AG08396 (cell line): ENCODE measurements at regions not wholly inside any gene's neighbourhood (a gene's known extent, or its start where the extent isn't known, plus 50 kb on each side); places are given as distances from the start of the nearest gene placed in this dataset.
A peak's percentile ranks its signal among the peaks of the same experiment; 100 is the strongest.

Source experiments
- DNase-seq: peaks from one replicate; pipeline ENCODE4 v3.0.0; 2012; ENCODE audit warnings: low spot score, mixed read lengths

DNA sequence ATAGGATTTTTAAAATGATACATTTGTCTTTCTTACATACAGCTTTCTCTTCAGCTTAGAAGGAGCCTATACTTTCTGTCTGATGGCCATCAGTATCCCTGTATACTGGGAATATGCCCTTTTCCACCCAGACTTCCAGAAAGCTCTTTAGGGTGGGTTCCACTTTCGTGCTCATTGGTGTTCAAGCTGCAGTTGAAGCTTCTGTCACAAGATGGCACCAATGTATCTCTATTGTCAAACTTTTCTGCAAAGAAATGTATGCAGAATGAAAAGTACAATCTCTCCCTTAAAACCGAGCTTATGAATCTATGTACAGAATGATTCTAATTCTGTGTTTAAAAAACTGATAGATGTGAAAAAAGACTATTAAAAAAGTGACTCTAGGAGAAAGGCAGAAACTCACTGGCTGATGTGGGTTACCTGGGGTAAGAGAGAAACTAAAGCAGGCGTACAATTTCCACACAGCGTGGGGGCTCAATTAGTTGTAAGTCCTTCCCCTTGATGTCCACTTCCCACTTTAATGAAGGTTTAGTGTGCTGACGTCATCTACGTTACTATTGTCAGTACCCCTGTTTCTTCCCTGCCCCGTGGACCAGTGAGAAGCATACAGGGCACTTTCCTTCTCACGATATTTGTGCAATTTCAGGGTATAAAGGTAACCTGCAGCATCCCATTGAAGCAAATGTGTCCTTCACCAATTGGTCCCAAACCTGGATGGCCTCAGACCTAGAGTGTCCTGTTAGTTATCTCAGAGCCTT, 57.3 kb upstream of the TCEAL2 start:
- peak; percentile 7 for DNase-seq

DNA sequence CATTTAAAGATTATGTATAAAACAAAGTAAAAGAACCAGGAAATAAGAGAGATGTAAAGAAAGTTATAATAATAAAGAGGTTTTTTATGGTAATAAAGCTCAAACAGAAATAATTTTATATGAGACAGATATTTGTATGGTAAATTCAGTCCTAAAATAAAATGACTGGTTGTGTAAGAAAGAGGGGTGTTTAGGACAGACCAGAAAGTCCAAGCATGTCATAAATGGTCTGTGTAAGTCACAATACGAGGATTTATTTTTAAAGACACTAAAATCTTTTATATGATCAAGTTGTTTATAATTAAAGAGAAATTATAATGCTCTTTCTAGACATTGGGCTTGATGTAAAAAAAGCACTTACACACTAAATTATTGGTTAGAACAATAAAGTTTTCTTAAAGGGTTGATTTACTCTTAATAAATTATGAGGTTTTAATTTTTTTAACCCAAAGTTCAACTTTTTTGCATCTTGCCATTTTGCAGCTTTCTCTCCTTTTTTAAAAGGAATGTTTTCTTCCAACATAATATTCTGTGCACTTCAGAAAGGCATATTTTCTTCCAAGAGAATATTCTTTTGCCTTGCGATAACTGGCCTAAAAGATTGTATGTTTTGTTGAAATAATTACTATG, 61.9 kb upstream of the TCEAL2 start:
- no peak for DNase-seq

DNA sequence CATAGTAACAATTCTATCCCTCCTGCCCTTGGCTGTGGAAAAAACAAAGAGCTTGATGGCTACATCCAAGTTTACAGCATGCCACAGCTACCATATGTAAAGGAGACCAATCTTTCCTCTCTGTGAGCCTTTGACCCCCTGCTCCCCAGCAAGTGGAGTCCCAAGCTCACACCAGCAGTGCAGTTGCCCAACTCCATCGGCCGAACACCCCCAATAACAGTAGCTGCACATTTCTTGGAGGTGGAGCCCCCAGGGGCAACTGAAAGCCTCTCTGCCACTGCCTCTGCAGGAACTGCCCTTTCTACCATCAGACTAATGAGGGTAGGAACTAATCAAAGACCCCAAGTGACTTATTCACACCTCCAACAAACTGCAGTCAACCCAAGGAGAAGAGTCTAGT, 81.0 kb upstream of the TCEAL2 start:
- no peak for DNase-seq

DNA sequence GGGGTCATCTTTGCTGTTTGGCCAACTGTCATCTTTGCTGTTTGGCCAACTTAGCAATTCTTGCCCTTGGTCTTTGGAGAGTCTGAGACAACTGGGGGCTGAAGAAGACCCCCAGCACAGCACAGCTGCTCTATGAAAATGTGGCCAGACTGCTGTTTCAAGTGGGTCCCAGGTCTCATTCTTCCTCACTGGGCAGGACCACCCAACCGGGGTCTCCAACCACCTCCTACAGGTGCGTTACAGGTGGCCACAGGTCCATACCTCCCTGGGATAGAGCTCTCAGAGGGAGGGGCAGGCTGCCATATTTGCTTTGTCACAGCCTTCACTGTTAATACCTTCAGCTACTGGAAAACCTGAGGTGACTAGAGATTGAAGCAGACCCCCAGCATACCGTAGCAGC, 82.1 kb upstream of the TCEAL2 start:
- no peak for DNase-seq

DNA sequence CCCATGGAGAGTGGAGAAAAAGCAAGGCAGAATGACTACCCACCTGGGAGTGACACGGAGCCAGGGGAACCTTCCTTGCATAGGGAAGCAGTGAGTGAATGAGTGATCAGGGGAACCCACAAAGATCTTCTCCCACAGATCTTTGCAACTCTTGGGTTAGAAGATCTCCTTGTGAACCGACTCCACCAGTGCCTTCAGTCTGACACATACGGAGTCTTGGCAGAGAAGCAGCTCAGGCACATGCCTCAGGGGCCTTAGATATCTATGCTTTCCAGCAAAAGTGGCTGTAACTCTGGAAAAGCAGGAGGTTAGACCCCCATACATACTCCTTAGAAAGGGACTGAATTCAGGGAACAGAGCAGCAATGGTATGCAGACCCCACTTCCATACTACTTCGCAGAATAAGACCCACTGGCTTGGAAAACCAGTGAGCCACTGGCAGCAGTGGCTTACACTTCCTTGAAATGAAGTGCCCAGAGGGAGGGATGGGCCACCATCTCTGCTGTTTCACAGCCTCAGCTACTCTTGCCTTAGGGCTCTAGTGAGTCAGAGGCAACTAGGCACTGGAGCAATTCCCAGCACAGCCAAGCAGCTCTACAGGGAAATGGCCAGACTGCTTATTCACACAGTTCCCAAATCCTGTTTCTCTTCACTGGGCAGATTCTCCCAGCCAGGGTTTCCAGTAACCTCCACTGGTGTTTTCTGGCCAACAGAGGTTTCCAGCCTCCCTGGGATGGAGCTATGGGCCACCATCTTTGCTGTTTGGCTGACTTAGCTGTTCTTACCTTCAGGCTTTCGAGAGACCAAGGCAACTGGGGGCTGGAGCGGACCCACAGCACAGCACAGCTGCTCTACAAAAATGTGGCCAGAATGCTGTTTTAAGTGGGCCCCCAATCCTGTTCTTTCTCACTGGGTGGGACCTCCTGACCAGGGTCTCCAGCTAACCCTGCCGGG, 82.8 kb upstream of the TCEAL2 start:
- no peak for DNase-seq

DNA sequence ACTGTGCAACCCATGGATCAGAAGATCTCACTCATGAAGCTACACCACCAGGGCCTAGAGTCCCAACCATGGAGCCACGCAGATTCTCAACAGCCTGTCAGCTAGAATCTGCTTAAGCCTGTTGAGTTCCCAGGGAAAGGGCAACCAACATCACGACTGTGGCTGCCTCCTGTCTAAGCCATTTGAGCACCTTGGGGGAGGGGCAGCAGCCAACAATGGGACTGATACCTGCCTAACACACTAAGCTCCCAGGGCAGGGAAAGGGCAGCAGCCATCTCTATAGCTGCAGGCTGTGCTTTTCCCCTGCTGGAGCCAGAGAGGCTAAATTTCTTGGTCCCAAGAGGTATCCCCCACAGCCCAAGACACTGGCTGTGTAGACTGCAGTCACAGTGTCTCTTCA, 96.5 kb upstream of the TCEAL2 start:
- no peak for DNase-seq

DNA sequence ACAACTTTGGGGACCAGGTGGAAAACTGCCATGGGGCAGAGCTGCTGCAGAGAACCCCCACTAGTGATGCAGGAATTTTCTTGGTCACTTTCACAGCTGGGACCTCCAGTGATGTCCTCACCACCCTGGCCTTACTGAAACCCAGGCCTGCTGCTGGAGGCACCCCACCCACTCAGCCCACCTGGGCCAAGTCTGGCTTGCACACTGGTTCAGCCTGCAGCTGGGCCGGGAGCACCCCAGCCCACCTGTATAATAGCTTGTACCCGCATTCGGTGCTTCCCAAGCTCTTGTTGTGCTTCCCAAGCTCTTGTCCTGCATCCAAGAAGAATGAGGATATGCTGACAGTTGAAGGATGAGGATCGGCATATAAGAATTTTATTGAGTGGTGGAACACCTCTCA, 86.4 kb upstream of the ZMAT1 start:
- DNase-seq: no peak

DNA sequence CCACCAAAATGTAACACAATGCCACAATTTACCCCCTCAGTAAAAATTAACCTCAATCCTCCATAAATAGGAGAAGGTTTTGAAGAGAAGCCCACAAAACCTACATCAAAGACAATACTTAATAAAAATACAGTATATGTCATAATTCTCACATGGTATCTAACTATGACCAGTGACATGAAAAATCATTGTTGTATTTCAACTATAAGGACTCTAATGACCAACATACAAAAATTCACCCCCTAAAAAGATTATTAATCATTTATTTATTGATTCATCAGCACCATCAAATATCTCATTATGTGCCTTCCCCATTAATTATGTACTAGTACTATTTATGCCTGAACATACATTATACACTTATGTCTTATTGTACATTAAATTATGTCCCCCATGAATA, 77.1 kb upstream of the ZMAT1 start:
- DNase-seq: no peak

DNA sequence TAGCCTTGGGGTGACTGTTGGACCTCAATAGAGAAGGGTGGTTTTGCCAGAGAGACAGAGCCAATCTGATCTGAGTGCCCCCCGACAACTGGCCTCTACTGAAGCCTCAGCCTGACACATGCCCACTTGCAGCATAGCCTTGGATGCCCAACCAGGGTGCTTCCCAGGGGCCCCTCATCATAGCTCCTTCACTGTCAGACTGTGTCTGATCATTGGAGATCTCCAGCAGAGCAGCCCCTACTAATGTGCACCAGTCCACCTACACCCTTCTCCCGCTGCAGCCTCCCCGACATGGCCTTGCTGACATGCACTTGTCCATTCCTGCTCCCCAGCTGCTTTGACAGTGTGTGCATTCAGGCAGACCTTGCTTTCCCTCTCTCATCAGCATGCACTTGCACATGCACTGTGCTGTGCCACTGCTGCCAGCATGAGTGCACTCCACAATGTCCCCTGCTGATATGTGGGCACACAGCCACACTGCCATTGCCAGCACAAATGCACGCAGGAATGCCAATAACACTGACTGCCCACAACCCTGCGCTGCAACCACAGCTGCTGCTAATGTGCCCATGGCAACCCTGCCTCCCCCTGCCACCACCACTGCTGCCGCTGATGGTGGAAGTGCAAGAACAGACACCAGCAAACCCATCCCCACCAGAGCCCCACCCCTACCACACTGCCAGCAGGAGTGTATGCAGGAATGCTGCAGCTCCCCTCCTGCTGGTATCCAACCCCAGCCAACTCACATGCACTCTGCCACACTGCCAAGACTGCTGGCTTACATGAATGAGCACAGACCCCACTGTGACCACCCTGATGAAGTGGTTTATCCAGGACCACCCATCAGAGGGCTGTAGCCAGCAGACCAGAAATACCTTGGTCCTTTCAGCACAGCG, 68.1 kb upstream of the ZMAT1 start:
- no peak for DNase-seq

DNA sequence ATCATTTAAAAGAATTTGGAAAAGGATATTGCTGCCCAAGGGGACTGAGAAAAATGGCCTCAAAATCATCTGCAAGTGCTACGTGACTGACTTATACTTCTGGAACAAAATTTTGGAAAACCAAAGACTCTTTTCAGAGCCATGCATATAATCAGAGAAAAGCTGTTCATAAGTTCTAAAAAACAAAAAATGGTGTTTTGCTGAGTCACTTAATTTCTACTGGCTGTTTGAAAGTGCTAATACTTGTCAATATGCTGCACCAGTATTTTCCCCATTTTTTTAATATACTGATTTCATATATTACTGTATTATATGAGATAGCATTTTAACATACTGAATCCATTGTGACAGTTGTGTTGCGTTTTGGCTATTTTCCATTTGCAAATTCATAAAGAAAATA, 61.5 kb upstream of the ZMAT1 start:
- DNase-seq: no peak

DNA sequence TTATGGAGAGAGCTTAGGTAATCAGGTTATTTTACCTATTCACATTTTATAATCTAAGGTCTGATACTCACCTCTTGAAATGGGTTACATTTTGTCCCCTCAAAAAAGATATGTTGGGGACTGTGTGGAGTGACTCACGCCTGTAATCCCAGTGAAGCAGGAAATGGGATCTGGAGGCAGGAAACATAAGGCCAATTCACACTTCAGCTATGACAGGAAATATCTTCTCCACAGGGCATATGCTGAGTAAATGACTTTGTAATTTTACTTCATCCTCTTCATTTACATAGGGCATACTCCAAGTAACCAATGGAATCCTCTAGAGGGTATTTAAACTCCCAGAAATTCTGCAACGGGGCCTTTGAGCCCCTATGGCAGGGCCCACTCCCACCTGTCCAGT, 54.8 kb upstream of the ZMAT1 start:
- DNase-seq: no peak
